Caco-2 (cell line): ENCODE measurements at regions not wholly inside any gene's neighbourhood (a gene's known extent, or its start where the extent isn't known, plus 50 kb on each side); places are given as distances from the start of the nearest gene placed in this dataset.

Experiments used
- BruUV-seq: library from RNA; stranded (reverse); fragments of 400-500 nt; replicated peaks from 2 replicates; lab custom pipeline; 2021; lab: Mats Ljungman, UMichigan
- CTCF ChIA-PET: fragments of 300-600 bp; sonication (Branson Sonifier 250); formaldehyde crosslinking; loops from one replicate; lab custom pipeline; 2022; ENCODE audit warnings: antibody characterized with exemption; lab: Charles Lee
- POLR2A ChIA-PET: fragments of 300-600 bp; sonication (Branson Sonifier 250); formaldehyde crosslinking; loops from one replicate; lab custom pipeline; 2022; ENCODE audit warnings: antibody characterized with exemption; lab: Charles Lee
- DNase-seq, 2 experiments: peaks; one replicate each; pipeline versions ENCODE4 v3.0.0 to v3.0.0-alpha.2; 2020 to 2022
- H3K27me3 ChIP-seq: replicated peaks from 2 replicates; pipeline ENCODE4 v1.6.0; 2011; ENCODE audit warnings: low read length; ENCODE audit not compliant: control insufficient read depth, insufficient read depth
- H3K36me3 ChIP-seq: 2 replicates; pipeline ENCODE4 v1.5.1; 2011; ENCODE audit warnings: low read length; ENCODE audit not compliant: control insufficient read depth, insufficient read depth
- H3K4me1 ChIP-seq: fragments of 250-450 bp; sonication (Bioruptor Pico); 2 replicates; pipeline ENCODE4 v1.5.1; 2020; ENCODE audit warnings: mild to moderate bottlenecking
- H3K4me3 ChIP-seq: 2 replicates; pipeline ENCODE4 v1.5.1; 2011; ENCODE audit warnings: low read depth, mild to moderate bottlenecking, control low read depth, low read length
- H3K9me3 ChIP-seq: fragments of 250-450 bp; sonication (Bioruptor Pico); 2 replicates; pipeline ENCODE4 v1.5.1; 2020; ENCODE audit warnings: mild to moderate bottlenecking, moderate library complexity
- H3K27ac Mint-ChIP-seq: one replicate; pipeline ENCODE4 v1.8.0; 2022; ENCODE audit warnings: mixed read lengths; ENCODE audit not compliant: unreplicated experiment
- H3K27me3 Mint-ChIP-seq: one replicate; pipeline ENCODE4 v1.8.0; 2022; ENCODE audit warnings: mixed read lengths; ENCODE audit not compliant: insufficient read depth, unreplicated experiment
- H3K36me3 Mint-ChIP-seq: one replicate; pipeline ENCODE4 v1.8.0; 2022; ENCODE audit warnings: mild to moderate bottlenecking, mixed read lengths; ENCODE audit not compliant: insufficient read depth, unreplicated experiment
- H3K4me1 Mint-ChIP-seq: one replicate; pipeline ENCODE4 v1.8.0; 2022; ENCODE audit warnings: low read depth, mixed read lengths; ENCODE audit not compliant: unreplicated experiment
- H3K4me3 Mint-ChIP-seq: one replicate; pipeline ENCODE4 v1.8.0; 2022; ENCODE audit warnings: mild to moderate bottlenecking, moderate library complexity, mixed read lengths; ENCODE audit not compliant: unreplicated experiment
- H3K9me3 Mint-ChIP-seq: one replicate; pipeline ENCODE4 v1.8.0; 2022; ENCODE audit warnings: mixed read lengths; ENCODE audit not compliant: unreplicated experiment
- CTCF ChIP-seq, 2 experiments: fragments of 200-600 bp in 1 of 2; IDR thresholded peaks; 1 replicate in 1 of 2; 2 replicates in 1 of 2; pipeline versions ENCODE4 v1.5.1 to v1.8.0; 2011 to 2022; ENCODE audit warnings: antibody characterized with exemption in 1 of 2, control low read depth in 1 of 2, inconsistent platforms in 1 of 2, low read depth in 1 of 2, low read length in 1 of 2, mild to moderate bottlenecking in 1 of 2, moderate library complexity in 1 of 2; ENCODE audit not compliant: insufficient read depth in 1 of 2, severe bottlenecking in 1 of 2, unreplicated experiment in 1 of 2
- intact Hi-C: fragments of 100-400 bp; cut with micrococcal nuclease; formaldehyde crosslinking; loops from one replicate; pipeline ENCODE4 v1.10.0; 2022; ENCODE audit not compliant: unreplicated experiment

DNA sequence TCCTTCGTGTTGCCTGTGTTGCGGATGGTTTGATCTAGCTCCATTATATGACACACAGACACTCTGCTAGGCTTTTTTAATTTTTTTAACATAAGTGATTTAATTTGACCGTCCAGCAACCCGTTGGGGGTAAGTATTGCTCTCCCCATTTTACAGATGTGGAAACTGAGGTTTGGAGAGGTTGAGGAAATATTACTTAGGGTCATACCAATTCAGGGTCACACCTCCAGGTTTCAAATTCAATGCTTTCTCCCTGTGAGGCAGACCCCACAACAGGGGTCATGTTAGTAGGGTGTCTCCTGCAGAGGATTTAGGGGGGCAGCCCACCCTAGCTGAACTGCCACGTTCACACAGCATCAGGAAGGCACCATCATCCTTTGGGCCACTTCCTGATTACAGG is 179.4 kb downstream of the COPRS start:
- Histone ChIP-seq H3K36me3 (no peaks in the 10 kb centered on the region), H3K9me3 (no peaks in the 10 kb centered on the region), H3K4me1 (no peaks in the 10 kb centered on the region), H3K27me3 (0 out of 2 replicates have a peak, but pooled peaks cover 2% of the 10 kb centered on the region), H3K4me3 (no peak overlapping the region)
- POLR2A ChIA-PET, result no interaction called here
- no peaks in the 10 kb centered on the region for H3K9me3 Mint-ChIP-seq
- DNase-seq, result no peak
- no peaks in the 10 kb centered on the region for H3K36me3 Mint-ChIP-seq
- CTCF ChIA-PET, result no interaction called here
- H3K4me3 Mint-ChIP-seq, result no peak overlapping the region
- H3K27me3 Mint-ChIP-seq, result peaks cover 11% of the 10 kb centered on the region
- intact Hi-C loops, result loop anchor here (10.0 kb wide), 1 partner anchor 65 kb away; no protein-coding TSS in a partner anchor
- no peaks in the 10 kb centered on the region for H3K4me1 Mint-ChIP-seq
- TF ChIP-seq CTCF (IDR thresholded peaks at IDR 0.05; ENCODE audit: insufficient read depth in 1 of 2, low read depth in 1 of 2, low read length in 1 of 2, severe bottlenecking in 1 of 2, unreplicated experiment in 1 of 2), result no peak
- BruUV-seq, result no TSS peak
- no peak overlapping the region for H3K27ac Mint-ChIP-seq

DNA sequence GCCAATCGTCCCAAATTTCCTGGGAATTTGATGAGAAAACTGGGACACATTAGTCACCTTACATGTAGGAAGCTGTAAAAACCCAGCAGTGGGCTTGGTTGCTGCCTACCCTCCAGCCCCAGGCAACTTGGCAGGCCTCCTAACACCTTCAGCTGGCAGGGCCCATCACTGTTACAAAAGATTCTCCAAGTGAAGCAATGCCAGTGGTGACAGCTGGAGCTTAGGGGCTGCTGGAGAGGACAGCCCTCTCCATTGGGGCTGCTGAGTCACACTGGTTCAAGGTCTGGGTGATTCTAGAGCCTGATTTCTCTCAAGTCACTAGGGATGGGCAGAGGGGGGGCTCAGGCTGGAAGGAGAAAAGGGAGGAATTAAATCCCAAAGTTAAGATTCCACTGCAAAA is 180.6 kb downstream of the COPRS start:
- Mint-ChIP-seq H3K4me3 (no peak overlapping the region), H3K27me3 (peaks cover 9% of the 10 kb centered on the region), H3K27ac (no peak overlapping the region), H3K36me3 (no peaks in the 10 kb centered on the region), H3K4me1 (no peaks in the 10 kb centered on the region), H3K9me3 (no peaks in the 10 kb centered on the region)
- H3K9me3 ChIP-seq, result no peaks in the 10 kb centered on the region
- no peak for TF ChIP-seq CTCF (IDR thresholded peaks at IDR 0.05; ENCODE audit: insufficient read depth in 1 of 2, low read depth in 1 of 2, low read length in 1 of 2, severe bottlenecking in 1 of 2, unreplicated experiment in 1 of 2)
- ChIA-PET CTCF (no interaction called here), POLR2A (no interaction called here)
- H3K4me1 ChIP-seq, result no peaks in the 10 kb centered on the region
- intact Hi-C loops, result loop anchor here (10.0 kb wide), 1 partner anchor 64 kb away; no protein-coding TSS in a partner anchor
- no TSS peak for BruUV-seq
- no peak overlapping the region for H3K4me3 ChIP-seq
- 0 out of 2 replicates have a peak, but pooled peaks cover 2% of the 10 kb centered on the region for H3K27me3 ChIP-seq
- no peak for DNase-seq
- no peaks in the 10 kb centered on the region for H3K36me3 ChIP-seq

DNA sequence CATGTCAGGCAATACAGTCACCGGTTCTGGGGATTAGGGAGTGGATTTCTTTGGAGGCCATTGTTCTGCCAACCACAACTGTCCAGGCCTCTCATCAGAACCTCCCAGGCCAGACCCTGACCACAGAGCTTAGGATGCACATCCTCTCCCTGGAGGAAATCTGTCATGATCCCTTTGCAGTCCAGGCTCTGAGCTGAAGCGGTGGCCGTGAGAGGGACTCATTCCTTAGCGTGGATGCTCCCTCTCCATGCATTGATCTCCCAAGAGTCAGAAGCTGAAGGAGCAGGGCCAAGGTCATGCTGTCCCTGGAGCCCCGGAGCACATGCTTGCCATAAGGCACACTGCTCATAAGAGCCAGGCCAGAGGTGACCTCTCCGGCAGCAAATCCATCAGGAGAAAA is 181.4 kb downstream of the COPRS start:
- no peak overlapping the region for H3K4me3 Mint-ChIP-seq
- TF ChIP-seq CTCF (IDR thresholded peaks at IDR 0.05; ENCODE audit: insufficient read depth in 1 of 2, low read depth in 1 of 2, low read length in 1 of 2, severe bottlenecking in 1 of 2, unreplicated experiment in 1 of 2), result no peak
- Histone ChIP-seq H3K27me3 (0 out of 2 replicates have a peak, but pooled peaks cover 2% of the 10 kb centered on the region), H3K9me3 (no peaks in the 10 kb centered on the region), H3K4me1 (no peaks in the 10 kb centered on the region), H3K4me3 (no peak overlapping the region), H3K36me3 (no peaks in the 10 kb centered on the region)
- H3K27ac Mint-ChIP-seq, result no peak overlapping the region
- no peaks in the 10 kb centered on the region for H3K4me1 Mint-ChIP-seq
- POLR2A ChIA-PET, result no interaction called here
- no peaks in the 10 kb centered on the region for H3K36me3 Mint-ChIP-seq
- no peak for DNase-seq
- BruUV-seq, result no TSS peak
- no peaks in the 10 kb centered on the region for H3K9me3 Mint-ChIP-seq
- CTCF ChIA-PET, result no interaction called here
- peaks cover 7% of the 10 kb centered on the region for H3K27me3 Mint-ChIP-seq
- intact Hi-C loops, result loop anchor here (10.0 kb wide), 1 partner anchor 63 kb away; no protein-coding TSS in a partner anchor
